Neural progenitor cell (in vitro differentiated cells): ENCODE measurements at regions not wholly inside any gene's neighbourhood (a gene's known extent, or its start where the extent isn't known, plus 50 kb on each side); places are given as distances from the start of the nearest gene placed in this dataset.

Experiments
- CTCF ChIP-seq: fragments of 200-600 bp; sonication (generic); IDR thresholded peaks from 2 replicates; pipeline ENCODE4 v1.5.1; 2017; ENCODE audit warnings: antibody characterized with exemption, mild to moderate bottlenecking
- EZH2 ChIP-seq: fragments of 200-600 bp; sonication (generic); IDR thresholded peaks from 2 replicates; pipeline ENCODE4 v1.6.1; 2017; ENCODE audit warnings: antibody characterized with exemption, mild to moderate bottlenecking, moderate library complexity
- EZH2phosphoT487 ChIP-seq: fragments of 200-600 bp; sonication (generic); IDR thresholded peaks from 2 replicates; pipeline ENCODE4 v1.6.1; 2017; ENCODE audit warnings: antibody characterized with exemption

GRCh38 chr15:25091421-25092158 lies 136.8 kb downstream of the SNRPN start:
- TF ChIP-seq CTCF, result no peak
- no peak for TF ChIP-seq EZH2phosphoT487
- TF ChIP-seq EZH2, result no peak
